Left forelimb (tissue), 1 donor: ENCODE measurements at regions not wholly inside any gene's neighbourhood (a gene's known extent, or its start where the extent isn't known, plus 50 kb on each side); places are given as distances from the start of the nearest gene placed in this dataset.
"Not testable (repeated sequence)": the region's sequence is repeated elsewhere in the genome, so short reads cannot be mapped to it uniquely, and the experiment has no call there.

Source experiments
- DNase-seq: peaks from one replicate; pipeline ENCODE4 v3.0.0-alpha.2; 2018; ENCODE audit warnings: low spot score

DNA sequence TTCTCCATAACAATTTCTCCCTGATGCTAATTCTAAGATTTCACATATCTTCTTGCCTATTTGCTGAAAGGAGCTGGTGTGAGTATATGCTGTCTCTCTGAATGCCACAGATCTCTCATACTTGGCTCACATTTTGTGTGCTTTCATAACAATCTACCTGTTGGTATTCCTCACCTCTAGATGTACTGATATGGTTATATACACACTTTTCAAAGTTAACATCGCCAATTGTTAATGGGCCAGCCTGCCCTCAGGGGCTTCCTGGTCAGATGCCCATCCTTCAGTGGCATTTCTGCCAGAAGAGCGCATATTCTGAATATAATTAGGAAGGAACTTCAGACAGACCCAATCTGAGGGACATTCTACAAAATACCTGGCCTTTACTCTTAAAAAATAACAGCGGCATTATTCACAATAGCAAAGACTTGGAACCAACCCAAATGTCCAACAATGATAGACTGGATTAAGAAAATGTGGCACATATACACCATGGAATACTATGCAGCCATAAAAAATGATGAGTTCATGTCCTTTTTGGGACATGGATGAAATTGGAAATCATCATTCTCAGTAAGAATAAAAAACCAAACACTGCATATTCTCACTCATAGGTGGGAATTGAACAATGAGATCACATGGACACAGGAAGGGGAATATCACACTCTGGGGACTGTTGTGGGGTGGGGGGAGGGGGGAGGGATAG, 123.9 kb upstream of the FAT1 start:
- not testable (repeated sequence) for DNase-seq

DNA sequence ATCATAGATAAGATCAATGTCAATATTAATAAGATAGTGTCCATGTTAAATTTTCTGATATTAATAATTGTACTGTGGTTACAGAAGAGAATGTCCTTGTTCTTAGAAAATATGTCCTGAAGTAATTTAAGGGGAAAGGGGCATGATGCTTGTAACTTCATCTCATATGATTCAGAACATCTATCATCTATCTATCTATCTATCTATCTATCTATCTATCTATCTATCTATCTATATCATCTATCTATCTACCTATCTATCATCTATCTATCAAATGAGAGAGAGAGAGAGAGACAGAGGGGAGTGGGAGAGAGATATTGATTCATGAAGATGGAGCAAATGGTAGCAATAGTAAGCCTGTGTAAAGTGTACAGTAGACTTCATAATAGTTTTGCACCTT, 124.8 kb upstream of the FAT1 start:
- DNase-seq: no peak

DNA sequence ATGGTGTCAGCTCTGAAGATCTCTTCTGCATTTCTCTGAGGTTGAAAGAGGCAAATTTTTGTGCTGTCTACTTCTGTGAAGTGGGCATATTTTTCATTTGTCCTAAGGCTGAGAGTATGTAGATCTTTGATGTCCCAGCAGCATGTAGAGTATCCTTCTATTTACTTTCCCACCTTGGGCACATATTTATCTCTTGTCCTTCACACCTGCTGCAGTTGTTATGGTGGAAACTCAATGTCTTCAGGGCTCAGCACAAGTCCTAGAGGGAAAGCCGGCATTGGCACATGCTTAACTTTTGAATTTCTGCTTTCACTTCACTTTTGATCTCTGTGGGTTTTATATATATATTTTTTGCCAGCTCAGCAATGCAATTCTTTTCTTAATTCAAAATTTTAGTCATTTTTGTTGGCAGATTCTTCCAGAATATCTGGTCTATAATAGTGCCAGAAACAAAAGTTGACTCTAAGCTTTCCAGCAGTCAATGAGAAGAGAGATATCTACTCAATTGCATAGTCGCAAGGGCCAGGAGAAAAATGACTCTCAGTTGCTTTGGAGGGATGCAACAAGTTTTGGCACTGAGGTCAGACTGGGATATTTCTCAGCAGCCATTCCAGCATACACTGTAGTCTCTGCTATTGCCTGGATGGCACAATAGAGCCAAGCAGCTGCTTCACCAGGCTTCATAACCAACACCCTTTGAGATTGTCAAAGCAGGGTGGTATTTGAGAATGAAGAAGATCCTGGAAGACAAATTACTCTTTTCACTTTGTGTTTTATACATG, 127.8 kb upstream of the FAT1 start:
- no peak for DNase-seq

GRCh38 chr4:186852073-186852420, 128.4 kb upstream of the FAT1 start:
- no peak for DNase-seq

- no peak for DNase-seq
Observed at GRCh38 chr4:186852964-186853391, 129.3 kb upstream of the FAT1 start.

- DNase-seq: no peak
Observed at GRCh38 chr4:186854256-186854655, 130.6 kb upstream of the FAT1 start.

DNA sequence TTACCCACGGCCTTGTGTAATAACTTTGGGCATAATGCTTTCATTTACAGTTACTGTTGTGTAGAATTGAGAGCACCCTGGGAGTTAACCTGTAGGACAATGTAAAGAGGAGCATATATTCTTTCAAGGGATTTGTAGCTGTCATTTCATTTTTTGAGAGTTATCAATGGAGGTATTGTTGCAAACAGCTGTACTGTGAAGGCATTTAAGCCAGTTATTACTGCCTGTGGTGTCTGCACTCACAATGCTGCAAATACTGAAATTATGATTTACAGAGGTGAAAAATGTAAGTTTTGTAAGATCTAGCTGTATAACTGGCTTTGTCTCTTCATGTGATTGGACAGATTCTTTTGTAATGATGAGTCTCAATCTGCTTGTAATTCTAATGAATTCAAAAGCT, 131.5 kb upstream of the FAT1 start:
- no peak for DNase-seq

DNA sequence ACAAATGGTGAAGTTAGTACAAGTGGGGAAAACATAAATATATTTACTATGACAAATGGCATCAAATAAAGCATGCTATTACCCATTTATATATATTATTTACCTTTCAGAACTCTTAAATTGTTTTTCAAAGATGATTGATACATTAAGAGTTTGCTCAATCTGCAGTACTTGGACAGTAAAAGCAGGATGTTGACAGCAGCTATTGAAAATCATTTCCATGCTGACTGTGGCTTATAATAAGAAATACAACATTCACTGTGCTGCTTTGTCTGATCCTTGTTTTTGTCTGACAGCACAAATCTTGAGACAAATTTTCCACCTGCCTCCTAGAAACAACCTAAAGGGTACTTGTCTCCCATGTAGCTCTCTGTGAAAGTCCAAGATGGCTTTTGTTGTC, 134.1 kb upstream of the FAT1 start:
- no peak for DNase-seq

DNA sequence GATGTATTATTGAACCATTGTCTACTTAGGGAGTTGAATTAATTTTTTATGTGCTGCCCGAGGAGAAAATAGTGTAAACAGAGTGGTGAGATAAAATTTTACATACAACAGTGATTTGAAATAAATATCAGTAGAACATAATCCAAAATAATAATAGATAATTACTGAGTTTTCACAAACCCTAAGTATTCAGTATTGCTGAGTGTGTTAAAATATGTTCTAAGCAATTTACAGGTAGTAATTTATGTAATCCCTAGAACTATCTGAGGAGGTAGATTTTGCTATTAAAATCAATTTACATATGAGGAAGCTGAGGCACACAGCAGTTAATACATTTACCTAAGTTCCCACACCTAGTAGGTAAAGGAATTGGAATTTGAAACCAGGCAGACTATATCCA, 134.7 kb upstream of the FAT1 start:
- DNase-seq: no peak

GRCh38 chr4:186859420-186859819, 135.8 kb upstream of the FAT1 start:
- no peak for DNase-seq

DNA sequence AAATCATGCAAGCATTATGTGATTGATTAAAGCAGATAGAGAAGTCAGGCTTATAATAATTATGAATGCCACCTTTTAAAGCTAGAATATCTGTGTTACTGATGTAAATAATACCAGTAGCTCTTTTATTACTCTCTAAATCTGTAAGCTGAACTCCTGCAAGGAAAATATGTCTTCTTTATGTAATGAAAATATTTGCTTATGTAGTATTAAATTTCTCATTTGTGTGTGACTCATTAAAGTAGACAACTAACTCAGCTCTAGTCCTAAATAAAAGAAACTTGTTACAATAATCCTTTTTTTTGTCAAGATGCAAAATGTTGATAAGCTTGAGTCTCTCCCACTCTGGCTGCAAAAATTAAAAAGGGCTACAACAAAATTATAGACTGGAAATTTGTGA, 137.7 kb upstream of the FAT1 start:
- no peak for DNase-seq

DNA sequence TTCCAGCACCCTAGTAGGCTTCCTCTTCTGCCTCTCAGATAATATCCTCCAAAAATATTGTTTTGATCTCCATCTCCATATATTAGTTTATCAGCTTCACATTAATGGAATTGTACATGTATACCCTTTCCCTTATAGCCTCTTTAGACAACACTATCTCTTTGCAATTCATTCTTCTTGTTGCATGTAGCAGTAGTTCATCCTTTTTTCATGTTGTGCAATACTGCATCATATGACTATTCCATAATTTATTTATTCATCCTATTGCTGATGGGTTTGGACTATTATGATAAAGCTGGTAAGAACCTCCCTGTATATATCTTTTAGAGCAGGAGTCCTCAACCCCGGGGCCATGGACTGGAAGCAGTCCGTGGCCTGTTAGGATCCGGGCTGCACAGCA, 148.2 kb upstream of the FAT1 start:
- DNase-seq: no peak

GRCh38 chr4:186873095-186873494, 149.4 kb upstream of the FAT1 start:
- not testable (repeated sequence) for DNase-seq

DNA sequence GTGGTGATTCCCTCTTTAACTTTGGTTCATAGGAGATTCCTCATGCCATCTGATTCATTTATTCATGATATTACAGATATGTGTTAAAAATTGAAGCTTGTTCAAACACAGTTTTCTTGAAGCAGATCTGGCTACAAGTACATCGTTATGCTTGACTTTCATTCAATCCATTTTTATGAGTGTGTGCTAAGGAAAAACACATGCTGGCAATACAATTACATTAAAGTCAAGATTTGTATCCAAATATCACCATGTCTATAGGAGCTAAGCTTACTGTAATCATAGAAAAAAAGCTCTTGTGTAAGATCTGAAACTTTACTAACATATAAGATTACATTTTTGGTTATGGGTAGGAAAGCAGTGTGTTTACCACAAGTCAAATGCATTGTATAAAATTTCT, 151.8 kb upstream of the FAT1 start:
- DNase-seq: no peak

- DNase-seq: no peak
Observed at GRCh38 chr4:186876961-186877626, 153.4 kb upstream of the FAT1 start.

- no peak for DNase-seq
Observed at GRCh38 chr4:186878203-186878776, 154.6 kb upstream of the FAT1 start.

GRCh38 chr4:186881521-186882220, 158.0 kb upstream of the FAT1 start:
- DNase-seq: no peak

- no peak for DNase-seq
Observed at GRCh38 chr4:186882293-186882692, 158.6 kb upstream of the FAT1 start.

GRCh38 chr4:186885289-186885688, 161.6 kb upstream of the FAT1 start:
- no peak for DNase-seq

- no peak for DNase-seq
Observed at GRCh38 chr4:186886759-186887158, 163.1 kb upstream of the FAT1 start.

GRCh38 chr4:186887291-186887700, 163.6 kb upstream of the FAT1 start:
- no peak for DNase-seq

- no peak for DNase-seq
Observed at GRCh38 chr4:186887752-186888151, 164.1 kb upstream of the FAT1 start.
